HG02981 (cell line): ENCODE measurements at regions not wholly inside any gene's neighbourhood (a gene's known extent, or its start where the extent isn't known, plus 50 kb on each side); places are given as distances from the start of the nearest gene placed in this dataset.
"Not testable (repeated sequence)": the region's sequence is repeated elsewhere in the genome, so short reads cannot be mapped to it uniquely, and the experiment has no call there.

Source experiments
- ATAC-seq: cut with Tn5 transposase; IDR thresholded peaks from one replicate; pipeline ENCODE4 v1.9.1; 2021; ENCODE audit warnings: mild to moderate bottlenecking, moderate library complexity; ENCODE audit not compliant: unreplicated experiment

DNA sequence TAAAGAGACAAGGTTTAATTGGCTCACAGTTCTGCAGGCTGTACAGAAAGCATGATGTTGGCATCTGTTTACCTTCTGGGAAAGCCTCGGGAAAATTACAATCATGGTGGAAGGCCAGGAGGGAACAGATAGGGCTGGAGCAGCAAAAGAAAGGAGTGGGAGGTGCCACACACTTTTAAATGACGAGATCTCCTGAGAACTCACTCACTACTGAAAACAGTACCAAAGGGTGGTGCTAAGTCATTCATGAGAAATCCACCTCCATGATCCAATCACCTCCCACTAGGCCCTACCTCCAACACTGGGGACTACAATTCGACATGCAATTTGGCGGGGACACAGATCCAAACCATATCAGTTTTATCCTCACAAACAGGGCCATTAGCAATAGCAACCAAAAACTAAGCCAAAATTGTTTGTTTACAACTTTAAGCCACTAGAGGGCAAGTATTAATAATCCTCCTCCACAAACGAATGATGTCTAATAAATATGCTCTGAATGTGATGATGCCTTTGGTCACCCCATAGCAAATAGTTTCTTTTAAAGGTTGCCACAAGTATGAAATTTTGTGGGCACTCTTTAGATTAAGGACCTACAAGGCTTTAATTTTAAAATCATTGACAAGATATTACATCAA, 129.2 kb upstream of the NRBF2 start:
- ATAC-seq: no peak

DNA sequence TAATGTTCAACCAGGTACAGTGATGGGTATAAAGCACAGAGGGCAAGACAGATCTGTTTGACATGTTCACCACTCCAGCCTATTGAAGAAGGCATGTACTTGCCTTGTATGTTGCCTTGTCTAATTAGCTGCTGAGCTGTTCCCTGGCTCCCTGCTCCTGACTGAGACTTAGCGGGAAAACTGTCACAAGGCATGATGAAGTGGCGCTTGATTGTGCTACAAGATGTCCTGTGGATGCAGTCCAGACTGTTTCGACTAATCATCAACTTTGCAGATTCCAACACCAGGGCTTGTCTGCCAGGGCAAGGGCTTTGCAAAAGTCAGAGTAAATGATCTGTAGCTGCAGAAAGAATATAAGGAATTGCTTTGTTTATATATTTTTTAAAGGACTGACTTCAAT, 136.2 kb upstream of the NRBF2 start:
- no peak for ATAC-seq

DNA sequence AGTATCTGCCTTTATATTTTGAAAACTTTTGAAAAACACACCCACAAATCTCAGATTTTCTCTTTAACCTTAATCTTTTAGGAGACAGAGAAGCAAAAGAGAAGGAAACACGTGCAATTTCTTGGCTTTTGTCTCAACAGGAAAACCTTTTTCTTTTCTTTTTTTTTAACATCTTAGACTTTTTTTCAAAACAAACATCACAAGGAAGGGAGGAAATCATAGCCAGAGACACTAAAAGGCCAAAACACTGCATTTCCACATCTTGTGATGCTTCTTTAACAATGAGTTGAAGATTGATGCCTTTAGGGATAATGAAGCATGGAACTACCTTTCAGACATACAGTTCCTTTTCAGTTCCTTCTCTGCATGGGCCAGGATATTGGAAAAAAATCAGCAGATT, 136.6 kb upstream of the NRBF2 start:
- ATAC-seq: no peak

DNA sequence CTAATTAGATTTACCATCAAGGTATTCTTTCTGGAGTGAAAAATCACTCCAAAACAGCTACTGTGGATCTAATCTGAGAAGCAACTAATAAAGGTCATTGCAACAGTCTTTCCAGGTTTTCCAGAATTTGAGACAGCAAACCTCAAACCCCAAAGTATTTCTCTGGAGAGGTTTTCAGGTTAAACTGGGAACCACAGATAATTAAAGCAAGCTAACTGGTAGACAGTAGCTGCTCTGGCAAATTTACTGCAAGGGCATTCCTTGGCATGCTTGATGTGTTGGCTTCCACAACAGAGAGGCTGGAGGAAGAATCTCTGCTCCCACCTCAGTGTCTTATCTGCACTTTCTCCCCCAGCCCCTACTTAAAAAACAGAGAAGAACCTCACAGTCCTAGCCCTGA, 140.0 kb upstream of the NRBF2 start:
- ATAC-seq: no peak

DNA sequence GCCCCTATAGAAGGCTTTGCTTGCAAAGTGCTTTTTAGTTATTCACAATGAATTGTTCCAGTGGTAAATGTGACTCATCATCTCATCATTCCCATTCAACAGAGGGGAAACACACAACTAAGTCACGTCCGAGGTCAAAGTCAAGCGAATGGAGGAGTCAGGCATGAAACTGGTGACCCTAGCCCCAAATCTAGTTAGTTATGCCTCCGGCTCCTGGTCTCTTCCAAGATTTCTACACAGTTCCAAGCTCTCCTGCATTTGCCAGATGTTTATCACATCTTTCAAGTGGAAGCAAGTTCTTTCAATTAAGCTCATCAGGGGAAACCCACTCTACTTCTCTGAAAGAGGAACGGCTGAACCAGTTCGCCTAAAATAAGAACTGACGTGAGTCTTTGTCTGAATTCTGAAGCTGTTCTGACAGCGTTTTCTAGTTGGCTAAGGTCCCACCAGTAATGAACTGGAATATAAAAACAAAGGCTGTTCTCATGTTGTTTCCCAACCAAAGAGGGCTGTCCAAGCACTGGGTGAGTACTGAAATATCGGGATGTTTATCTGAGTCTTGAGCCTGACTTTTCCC, 140.9 kb upstream of the NRBF2 start:
- no peak for ATAC-seq

DNA sequence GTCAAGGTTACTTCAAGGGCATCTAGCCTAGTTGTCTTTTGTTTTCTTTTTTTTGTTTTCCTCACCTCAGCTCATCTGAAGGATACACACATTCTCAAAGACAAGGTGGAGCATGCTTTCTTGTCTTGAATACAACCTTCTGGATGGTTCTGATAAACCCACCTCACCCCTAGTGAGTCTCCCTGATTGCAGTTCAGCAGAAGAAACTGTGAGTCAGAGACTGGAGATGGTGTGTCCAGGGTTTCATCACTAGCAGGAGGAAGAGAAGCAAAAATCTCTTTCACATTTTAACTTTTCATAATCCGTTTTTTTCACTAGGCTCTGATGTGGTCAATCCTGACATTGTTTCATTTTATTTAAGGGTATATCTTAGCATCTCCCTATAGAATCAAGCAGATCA, 143.0 kb upstream of the NRBF2 start:
- no peak for ATAC-seq

DNA sequence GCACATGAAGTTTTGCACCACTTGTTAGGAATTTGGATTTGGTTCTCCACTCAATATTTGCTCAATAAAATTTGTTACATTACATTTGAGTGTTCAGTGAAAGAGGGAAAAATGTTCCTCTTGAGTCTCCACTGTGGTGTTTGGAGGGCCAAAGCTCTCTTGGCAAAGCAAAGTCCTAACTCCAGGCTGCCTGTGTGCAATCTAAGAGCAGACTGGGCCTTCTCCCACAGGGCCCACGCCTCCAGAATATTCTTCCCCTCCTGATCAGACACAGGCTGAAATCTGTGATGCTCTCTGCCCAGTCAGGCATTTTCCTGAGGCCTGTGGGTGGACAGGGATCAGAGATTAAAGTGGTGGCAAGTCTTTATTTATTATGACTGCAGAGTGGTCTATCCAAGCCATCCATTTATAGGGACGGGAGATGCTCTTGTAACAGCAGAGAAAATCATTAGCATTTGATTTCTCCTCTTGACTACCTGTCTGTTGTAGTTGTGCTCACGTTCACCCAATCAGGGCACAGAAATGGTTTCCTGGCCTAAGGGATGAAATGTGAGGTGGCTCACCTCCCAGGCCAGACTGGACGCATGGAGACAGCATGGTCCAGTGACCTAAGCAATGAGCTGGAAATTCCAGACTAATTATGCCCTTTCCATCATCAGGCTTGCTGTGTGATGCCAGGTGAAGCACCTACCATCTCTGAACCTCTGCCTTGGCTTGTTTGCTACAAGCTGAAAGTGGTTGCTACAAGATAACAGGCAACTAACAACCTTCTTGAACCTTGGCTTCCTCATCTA, 147.1 kb upstream of the NRBF2 start:
- ATAC-seq: no peak

DNA sequence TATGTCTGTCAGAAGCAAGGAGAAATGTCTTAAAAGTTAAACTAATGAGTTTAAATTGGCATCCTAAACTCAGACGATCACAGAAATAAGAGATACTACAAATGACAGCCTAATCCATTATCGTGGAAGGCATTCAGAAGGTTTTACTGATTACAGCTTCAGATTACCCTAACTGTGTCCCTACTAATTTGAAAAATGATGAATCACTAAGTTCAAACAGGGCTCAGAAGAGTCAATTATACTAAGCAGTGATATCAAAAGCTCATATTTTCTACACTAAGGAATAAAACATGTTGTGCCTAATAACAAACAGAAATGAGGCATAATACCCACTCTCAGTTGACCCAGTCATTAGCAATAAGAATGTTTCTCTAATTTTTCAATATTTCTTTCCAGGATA, 152.0 kb upstream of the NRBF2 start:
- ATAC-seq: no peak

DNA sequence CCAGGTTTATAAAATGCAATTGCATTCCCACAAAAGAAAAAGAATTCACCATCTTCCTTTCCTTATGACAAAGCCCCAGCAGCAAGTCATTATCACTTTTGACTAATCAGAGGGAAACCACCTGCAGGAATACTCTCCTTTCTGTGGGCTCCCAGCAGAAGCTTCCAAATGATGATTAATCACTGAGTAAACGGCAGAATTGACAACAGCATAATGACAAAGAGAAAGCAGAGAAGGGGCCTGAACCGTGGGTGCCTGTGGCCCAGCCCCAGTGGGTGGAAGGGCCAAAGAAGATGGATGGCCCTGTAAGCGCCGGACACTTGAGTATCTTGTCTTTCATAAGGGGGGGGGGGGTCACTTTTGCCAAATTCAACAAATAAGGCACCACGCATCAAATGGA, 152.4 kb upstream of the NRBF2 start:
- no peak for ATAC-seq

DNA sequence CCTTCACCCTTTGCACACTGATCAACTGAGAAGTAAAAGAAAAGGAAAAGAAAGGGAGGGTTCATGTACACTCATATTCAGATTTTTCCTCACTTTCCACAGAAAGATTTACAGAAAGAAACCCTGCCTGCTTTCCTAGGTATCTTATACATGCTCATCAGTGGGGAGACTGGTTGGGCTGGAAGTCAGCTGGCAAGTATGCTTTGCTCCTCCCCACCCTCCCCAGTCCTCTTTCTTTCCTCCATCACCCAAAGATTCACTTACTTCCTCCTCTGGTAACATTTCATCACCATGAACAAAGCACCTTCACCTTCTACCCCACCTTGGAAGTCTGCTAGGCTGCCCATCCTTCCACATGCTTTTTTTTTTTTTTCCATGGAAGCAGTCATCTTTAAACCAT, 153.2 kb upstream of the NRBF2 start:
- ATAC-seq: no peak

DNA sequence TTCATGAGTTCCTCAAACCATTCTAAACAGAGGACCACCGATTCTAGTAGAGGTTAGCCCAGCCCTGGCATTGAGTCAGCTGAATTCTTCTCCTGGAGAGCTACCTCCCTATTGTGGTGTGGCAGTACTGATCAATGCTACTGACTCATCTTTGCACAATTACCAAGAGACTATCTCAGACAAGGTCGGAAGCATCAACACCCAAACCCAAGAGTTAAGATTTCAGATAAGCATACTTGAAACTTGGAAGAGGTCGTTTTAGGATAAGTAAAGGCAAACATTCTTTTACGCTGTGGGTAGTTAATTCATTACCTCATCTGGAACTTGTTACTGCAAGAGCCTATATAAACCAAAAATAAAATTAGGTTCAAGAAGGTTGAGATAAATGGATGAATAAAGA, 154.6 kb upstream of the NRBF2 start:
- no peak for ATAC-seq

DNA sequence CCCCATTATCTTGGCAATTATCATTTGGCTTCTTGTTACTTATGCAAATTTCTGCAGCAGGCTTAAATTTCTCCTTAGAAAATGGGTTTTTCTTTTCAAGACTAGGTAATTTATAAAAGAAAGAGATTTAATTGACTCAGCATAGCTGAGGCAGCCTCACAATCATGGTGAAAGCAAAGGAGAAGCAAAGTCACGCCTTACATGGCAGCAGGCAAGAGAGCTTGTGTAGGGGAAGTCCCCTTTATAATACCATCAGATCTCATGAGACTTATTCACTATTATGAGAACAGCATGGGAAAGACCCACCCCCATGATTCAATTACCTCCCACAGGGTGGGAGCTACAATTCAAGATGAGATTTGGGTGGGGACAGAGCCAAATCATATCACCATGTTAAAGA, 158.3 kb upstream of the NRBF2 start:
- ATAC-seq: not testable (repeated sequence)

DNA sequence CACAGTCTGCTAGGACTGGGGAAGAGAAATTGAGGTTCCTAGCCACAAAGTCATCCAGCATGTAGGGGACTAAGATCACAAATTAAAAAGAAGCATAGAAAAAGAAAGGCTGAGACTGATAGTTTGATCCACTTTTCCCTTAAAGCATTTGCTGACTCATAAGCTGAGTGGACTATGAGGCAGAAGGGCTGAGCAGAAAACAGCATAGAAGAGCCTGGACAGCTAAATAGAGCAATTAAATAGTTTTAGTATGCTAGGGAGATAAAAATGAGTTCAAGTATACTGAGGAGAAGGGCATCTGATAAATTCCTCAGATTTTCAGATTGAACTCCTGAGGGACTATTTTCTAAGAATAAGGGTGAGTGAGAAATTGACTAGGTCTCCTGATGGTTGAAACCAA, 155.9 kb upstream of the EGR2 start:
- ATAC-seq: no peak

DNA sequence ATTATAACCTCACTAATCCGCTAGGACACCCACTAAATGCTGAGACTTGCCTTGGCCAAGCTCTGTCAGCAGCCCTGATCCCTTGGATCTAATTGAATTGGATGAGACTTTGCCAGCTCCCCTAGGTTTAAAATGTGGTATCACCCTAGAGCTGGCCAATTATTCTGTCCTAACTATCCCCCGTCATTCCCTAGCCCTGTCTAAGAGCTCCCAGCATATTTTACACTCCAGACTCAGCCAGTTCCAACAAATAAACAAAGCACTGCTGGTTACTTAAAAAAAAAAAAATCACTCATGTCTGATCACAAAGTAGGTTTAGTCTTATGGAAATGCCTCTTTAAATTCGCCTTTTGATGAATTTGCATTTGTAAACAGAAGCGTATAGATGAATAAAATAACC, 147.9 kb upstream of the EGR2 start:
- no peak for ATAC-seq

DNA sequence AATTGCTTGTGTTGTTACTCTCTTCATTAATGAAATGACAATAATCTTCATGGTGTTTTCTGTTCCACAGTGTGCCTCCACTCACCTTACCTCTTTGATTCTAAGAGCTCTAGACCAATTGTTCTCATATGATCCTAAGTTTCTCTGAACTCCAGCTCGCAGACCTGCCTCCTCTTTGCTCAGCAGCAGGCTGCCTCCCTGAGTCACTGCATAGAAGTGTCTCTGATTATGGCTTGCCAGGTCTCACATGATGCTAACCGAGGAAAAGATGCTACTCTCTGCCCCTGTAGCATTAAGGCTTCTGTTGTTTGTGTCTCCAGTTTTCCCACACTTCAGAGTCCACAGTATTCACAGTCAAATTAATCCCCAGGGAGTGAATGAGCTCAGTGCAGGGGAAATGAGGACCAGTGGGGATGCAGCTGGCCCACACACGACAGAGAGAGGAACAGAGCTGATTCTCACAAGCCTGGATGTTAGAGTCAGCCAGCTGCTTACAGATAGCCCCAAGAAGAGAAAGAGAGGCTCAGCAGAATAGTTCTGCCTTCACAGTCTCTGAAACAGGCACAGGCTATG, 145.9 kb upstream of the EGR2 start:
- ATAC-seq: no peak

DNA sequence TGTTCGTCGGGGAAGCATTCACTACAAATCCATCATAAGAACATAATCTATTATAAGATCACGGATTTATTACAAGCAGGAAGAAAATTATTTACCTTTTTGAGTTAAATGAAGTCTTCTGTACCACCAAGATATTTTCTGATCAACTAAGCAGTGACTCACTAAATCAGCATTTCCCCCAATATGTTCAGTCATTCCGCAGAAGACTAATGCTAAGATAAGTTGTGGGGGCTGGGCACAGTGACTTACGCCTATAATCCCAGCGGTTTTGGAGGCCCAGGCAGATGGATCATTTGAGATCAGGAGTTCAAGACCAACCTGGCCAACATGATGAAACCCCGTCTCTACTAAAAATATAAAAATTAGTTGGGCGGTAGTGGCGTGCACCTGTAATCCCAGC, 144.2 kb upstream of the EGR2 start:
- ATAC-seq: no peak

DNA sequence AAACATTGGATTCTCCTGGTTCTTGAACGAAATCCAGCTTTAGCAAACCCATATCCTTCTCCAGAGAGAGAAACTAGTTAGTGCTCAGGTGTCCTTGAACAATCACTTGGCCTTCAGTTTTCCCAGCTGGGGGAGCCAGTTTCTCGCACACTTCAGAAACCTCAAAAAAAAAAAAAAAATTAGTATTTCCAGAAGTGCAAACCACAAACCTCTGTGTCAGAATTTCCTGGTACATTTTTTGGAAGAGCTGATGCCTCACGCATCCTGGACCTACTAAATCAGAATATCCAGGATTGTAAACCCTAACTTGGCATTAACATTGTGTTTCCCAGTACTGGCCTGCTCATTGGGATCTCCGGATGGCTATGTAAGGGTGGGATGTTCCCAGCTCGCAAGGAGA, 143.4 kb upstream of the EGR2 start:
- ATAC-seq: no peak

DNA sequence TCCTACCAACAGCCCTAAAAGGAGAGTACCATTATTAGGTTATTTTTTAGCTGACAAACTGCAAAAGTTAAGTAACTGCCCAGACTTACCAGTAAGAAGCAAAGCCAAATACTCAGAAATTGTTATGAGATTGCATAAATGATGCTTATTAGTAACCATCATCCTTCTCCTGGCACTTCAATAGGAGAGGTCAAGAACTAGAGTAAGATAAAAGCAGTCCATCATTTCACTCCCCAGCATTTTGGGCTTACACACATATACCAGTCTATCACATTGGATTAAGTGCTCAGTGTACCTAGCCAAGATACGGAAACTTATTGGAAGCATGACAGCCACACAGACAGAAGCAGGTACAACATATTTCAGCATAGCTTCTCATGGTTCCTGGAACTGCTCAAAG, 142.8 kb upstream of the EGR2 start:
- ATAC-seq: no peak

DNA sequence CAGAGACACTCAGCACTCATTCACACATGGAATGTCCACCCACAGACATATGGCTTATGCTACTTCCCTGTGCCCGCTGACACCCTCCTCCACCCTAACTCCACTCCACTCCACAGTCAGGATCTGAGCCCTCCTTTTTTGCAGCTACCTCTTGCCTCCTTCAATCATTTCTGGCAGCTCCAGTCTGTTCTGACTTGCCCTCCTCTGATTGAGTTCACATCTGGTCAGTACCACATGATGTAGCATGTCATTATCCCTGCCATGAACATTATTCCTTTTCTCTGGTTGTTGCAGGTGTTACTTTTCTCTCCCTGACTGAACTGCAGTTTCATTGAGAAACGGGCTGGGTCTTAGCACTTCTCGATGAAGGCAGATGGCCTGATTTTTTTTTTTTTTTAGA, 130.1 kb upstream of the EGR2 start:
- no peak for ATAC-seq

DNA sequence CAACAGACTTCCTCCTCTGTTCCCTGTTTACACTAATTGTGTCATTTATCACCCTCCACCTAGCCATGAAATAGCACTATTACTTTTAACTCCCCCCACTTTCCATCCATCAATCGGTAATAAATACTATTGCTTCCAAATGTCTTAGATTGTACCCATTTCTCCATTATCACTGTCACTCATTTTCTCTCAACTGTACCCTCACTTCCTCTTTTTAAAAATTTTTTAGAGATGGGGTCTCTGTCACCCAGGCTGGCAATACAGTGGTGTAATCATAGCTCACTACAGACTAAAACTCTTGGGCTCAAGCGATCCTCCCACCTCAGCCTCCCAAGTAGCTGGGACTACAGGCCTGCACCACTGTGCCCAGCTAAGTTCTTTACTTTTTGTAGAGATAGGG, 123.5 kb upstream of the EGR2 start:
- no peak for ATAC-seq

DNA sequence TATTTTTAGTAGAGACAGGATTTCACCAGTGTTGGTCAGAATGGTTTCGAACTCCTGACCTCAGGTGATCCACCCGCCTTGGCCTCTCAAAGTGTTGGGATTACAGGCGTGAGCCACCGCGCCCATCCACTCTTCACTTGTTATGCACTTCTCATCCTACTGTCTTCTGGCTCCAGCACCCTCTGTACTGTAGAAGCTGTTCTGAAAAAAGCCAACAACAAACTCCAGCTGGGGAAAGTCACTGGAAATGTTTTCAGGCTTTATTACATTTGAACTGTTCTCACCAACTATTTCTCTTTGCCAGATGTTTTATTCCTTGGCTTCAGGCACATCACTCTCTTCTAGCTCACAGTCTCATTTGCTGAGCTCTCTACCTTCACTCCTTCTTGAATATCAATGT, 122.5 kb upstream of the EGR2 start:
- ATAC-seq: no peak

DNA sequence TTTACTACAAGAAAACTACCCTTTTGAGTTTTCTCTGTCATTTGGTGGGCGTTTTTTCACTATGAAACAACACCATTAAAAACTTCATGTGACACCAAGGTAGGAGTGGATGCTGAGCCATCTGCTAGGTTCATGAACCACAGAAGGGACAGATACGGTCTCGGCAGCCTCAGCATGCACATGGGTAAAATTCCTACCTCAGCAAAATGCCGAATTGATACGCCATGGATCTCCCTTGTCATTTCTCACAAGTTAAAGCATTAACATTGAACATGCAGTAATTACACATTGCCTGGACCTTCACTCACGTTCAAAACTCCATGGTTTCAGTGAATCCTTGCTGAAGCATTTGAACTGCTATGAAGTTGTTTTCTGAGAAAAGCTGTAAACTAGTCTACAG, 121.5 kb upstream of the EGR2 start:
- no peak for ATAC-seq
